ENCODE measurements at regions not wholly inside any gene's neighbourhood (a gene's known extent, or its start where the extent isn't known, plus 50 kb on each side); places are given as distances from the start of the nearest gene placed in this dataset.
"Not testable (repeated sequence)": the region's sequence is repeated elsewhere in the genome, so short reads cannot be mapped to it uniquely, and the experiment has no call there.

- DNase-seq, result no peak
- no peaks in the 10 kb centered on the region for H3K27me3 Mint-ChIP-seq
- no peak overlapping the region for H3K27ac Mint-ChIP-seq
- no peak overlapping the region for H3K4me3 Mint-ChIP-seq
- no peaks in the 10 kb centered on the region for H3K9me3 Mint-ChIP-seq
- no peaks in the 10 kb centered on the region for H3K36me3 Mint-ChIP-seq (ENCODE audit: low read depth)
- peaks cover 25% of the 10 kb centered on the region for H3K4me1 Mint-ChIP-seq (ENCODE audit: low read depth)
Observed at GRCh38 chr1:199029855-199030254, 391.0 kb downstream of the PTPRC start.

- peaks cover 27% of the 10 kb centered on the region for H3K4me1 Mint-ChIP-seq (ENCODE audit: low read depth)
- not testable (repeated sequence) for H3K9me3 Mint-ChIP-seq; H3K27me3 Mint-ChIP-seq; DNase-seq; H3K4me3 Mint-ChIP-seq; H3K36me3 Mint-ChIP-seq (ENCODE audit: low read depth); H3K27ac Mint-ChIP-seq
Observed at GRCh38 chr1:199030541-199030940, 391.7 kb downstream of the PTPRC start.

DNA sequence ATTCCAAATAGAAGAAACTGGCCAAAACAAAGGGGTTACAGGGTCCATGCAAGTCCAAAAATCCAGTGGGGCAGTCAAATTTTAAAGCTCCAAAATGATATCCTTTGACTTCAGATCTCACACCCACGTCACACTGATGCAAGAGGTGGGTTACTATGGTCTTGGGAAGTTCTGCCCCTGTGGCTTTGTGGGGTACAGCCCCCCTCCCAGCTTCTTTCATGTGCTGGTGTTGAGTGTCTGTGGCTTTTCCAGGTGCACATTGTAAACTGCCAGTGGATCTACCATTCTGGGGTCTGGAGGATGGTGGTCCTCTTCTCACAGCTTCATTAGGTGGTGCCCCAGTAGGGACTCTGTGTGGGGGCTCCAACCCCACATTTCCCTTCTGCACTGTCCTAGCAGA lies 392.3 kb downstream of the PTPRC start:
- DNase-seq; H3K9me3 Mint-ChIP-seq; H3K36me3 Mint-ChIP-seq (ENCODE audit: low read depth); H3K27ac Mint-ChIP-seq; H3K27me3 Mint-ChIP-seq; H3K4me3 Mint-ChIP-seq: not testable (repeated sequence)
- peaks cover 27% of the 10 kb centered on the region for H3K4me1 Mint-ChIP-seq (ENCODE audit: low read depth)

GRCh38 chr1:199032479-199032878 lies 393.6 kb downstream of the PTPRC start:
- not testable (repeated sequence) for H3K4me3 Mint-ChIP-seq; DNase-seq; H3K27me3 Mint-ChIP-seq; H3K9me3 Mint-ChIP-seq; H3K36me3 Mint-ChIP-seq (ENCODE audit: low read depth); H3K27ac Mint-ChIP-seq
- peaks cover 27% of the 10 kb centered on the region for H3K4me1 Mint-ChIP-seq (ENCODE audit: low read depth)

GRCh38 chr1:199033661-199034060 lies 394.8 kb downstream of the PTPRC start:
- Mint-ChIP-seq H3K4me3 (no peak overlapping the region), H3K36me3 (ENCODE audit: low read depth) (no peaks in the 10 kb centered on the region), H3K27me3 (no peaks in the 10 kb centered on the region), H3K27ac (no peak overlapping the region), H3K9me3 (no peaks in the 10 kb centered on the region), H3K4me1 (ENCODE audit: low read depth) (peaks cover 27% of the 10 kb centered on the region)
- no peak for DNase-seq

- no peaks in the 10 kb centered on the region for H3K9me3 Mint-ChIP-seq
- H3K27me3 Mint-ChIP-seq, result no peaks in the 10 kb centered on the region
- no peaks in the 10 kb centered on the region for H3K36me3 Mint-ChIP-seq (ENCODE audit: low read depth)
- no peak overlapping the region for H3K27ac Mint-ChIP-seq
- peaks cover 35% of the 10 kb centered on the region for H3K4me1 Mint-ChIP-seq (ENCODE audit: low read depth)
- no peak overlapping the region for H3K4me3 Mint-ChIP-seq
- DNase-seq, result no peak
Observed at GRCh38 chr1:199038156-199038555, 399.3 kb downstream of the PTPRC start.

- Mint-ChIP-seq H3K27me3 (no peaks in the 10 kb centered on the region), H3K36me3 (ENCODE audit: low read depth) (no peaks in the 10 kb centered on the region), H3K9me3 (no peaks in the 10 kb centered on the region), H3K27ac (peak overlapping the region; percentile 51), H3K4me3 (no peak overlapping the region), H3K4me1 (ENCODE audit: low read depth) (peaks cover 27% of the 10 kb centered on the region)
- no peak for DNase-seq
Observed at GRCh38 chr1:199040076-199040905, 401.5 kb downstream of the PTPRC start.

- peaks cover 27% of the 10 kb centered on the region for H3K4me1 Mint-ChIP-seq (ENCODE audit: low read depth)
- H3K4me3 Mint-ChIP-seq, result peak overlapping the region; percentile 22
- no peaks in the 10 kb centered on the region for H3K9me3 Mint-ChIP-seq
- no peak for DNase-seq
- peak overlapping the region; percentile 74 for H3K27ac Mint-ChIP-seq
- H3K27me3 Mint-ChIP-seq, result no peaks in the 10 kb centered on the region
- H3K36me3 Mint-ChIP-seq (ENCODE audit: low read depth), result no peaks in the 10 kb centered on the region
Observed at GRCh38 chr1:199041173-199041914, 402.5 kb downstream of the PTPRC start.

GRCh38 chr1:199042193-199042592 lies 403.4 kb downstream of the PTPRC start:
- no peak for DNase-seq
- Mint-ChIP-seq H3K4me3 (no peak overlapping the region), H3K27ac (no peak overlapping the region), H3K9me3 (no peaks in the 10 kb centered on the region), H3K4me1 (ENCODE audit: low read depth) (peaks cover 27% of the 10 kb centered on the region), H3K36me3 (ENCODE audit: low read depth) (no peaks in the 10 kb centered on the region), H3K27me3 (no peaks in the 10 kb centered on the region)

DNA sequence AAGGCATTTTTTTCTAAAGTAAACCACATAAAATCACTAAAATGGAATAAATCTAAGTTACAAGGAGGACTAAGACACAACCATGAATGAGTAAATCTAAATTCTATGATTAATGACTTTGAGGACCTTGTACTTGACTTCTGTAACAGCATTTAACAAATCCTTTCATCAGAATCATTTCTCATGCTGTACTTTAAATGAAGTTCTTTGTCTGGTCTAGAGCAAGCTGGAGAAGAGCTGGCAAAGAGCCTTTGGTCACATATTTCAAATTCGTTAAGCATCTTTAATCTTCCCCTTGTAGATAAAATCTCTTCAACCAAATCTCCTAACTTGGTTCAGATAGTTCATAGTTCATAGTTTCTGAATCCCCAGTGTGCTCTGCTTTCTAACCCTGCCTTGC lies 405.4 kb downstream of the PTPRC start:
- peaks cover 4% of the 10 kb centered on the region for H3K36me3 Mint-ChIP-seq (ENCODE audit: low read depth)
- no peak overlapping the region for H3K27ac Mint-ChIP-seq
- peaks cover 27% of the 10 kb centered on the region for H3K4me1 Mint-ChIP-seq (ENCODE audit: low read depth)
- DNase-seq, result no peak
- H3K4me3 Mint-ChIP-seq, result no peak overlapping the region
- peaks cover 18% of the 10 kb centered on the region for H3K9me3 Mint-ChIP-seq
- H3K27me3 Mint-ChIP-seq, result no peaks in the 10 kb centered on the region

- Mint-ChIP-seq H3K36me3 (ENCODE audit: low read depth) (peaks cover 6% of the 10 kb centered on the region), H3K27ac (no peak overlapping the region), H3K9me3 (peaks cover 38% of the 10 kb centered on the region), H3K4me3 (no peak overlapping the region), H3K27me3 (no peaks in the 10 kb centered on the region), H3K4me1 (ENCODE audit: low read depth) (peaks cover 9% of the 10 kb centered on the region)
- no peak for DNase-seq
Observed at GRCh38 chr1:199046618-199047017, 407.8 kb downstream of the PTPRC start.

DNA sequence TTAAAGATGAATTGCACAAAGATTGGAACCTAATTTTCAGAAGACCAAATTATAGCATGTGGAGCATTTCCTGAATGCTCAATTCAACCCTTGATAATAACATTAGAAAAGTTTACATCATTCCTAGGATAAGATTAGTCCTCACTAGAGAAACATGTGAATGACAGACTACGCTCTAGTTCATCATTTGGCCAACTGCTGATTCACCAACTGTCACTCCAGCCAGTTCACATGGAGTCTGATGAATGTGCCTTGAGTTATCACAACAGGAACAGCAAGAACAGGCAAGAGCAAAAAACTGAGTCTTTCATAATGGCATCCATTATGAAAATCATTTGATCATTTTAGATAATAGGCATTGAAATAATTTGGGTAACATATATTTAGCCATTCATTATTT lies 415.9 kb downstream of the PTPRC start:
- DNase-seq, result no peak
- Mint-ChIP-seq H3K4me3 (no peak overlapping the region), H3K27me3 (no peaks in the 10 kb centered on the region), H3K4me1 (ENCODE audit: low read depth) (peaks cover 3% of the 10 kb centered on the region), H3K9me3 (peaks cover 16% of the 10 kb centered on the region), H3K36me3 (ENCODE audit: low read depth) (no peaks in the 10 kb centered on the region), H3K27ac (no peak overlapping the region)

- Mint-ChIP-seq H3K9me3 (no peaks in the 10 kb centered on the region), H3K27me3 (no peaks in the 10 kb centered on the region), H3K4me1 (ENCODE audit: low read depth) (peaks cover 3% of the 10 kb centered on the region), H3K27ac (no peak overlapping the region), H3K4me3 (no peak overlapping the region), H3K36me3 (ENCODE audit: low read depth) (no peaks in the 10 kb centered on the region)
- DNase-seq, result no peak
Observed at GRCh38 chr1:199057322-199057721, 418.5 kb downstream of the PTPRC start.

DNA sequence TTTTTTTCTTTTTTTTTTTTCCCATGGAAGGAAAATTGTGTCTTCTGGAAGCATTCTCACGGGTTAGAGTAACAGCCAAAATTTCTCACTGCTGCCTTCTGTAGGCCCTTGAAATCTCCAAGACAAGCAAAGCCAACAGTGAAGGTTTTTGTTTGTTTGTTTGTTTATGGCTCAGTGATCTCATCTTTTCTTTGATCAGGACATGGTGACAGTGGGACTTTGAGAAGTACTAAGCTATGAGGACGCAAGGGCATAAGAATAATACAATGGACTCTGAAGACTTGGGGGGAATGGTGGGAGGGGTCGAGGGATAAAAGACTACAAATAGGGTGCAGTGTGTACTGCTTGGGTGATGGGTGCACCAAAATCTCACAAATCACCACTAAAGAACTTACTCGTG lies 419.4 kb downstream of the PTPRC start:
- Mint-ChIP-seq H3K27me3 (no peaks in the 10 kb centered on the region), H3K27ac (no peak overlapping the region), H3K4me1 (ENCODE audit: low read depth) (peaks cover 3% of the 10 kb centered on the region), H3K4me3 (no peak overlapping the region), H3K9me3 (no peaks in the 10 kb centered on the region), H3K36me3 (ENCODE audit: low read depth) (no peaks in the 10 kb centered on the region)
- no peak for DNase-seq

- H3K4me1 Mint-ChIP-seq (ENCODE audit: low read depth), result peaks cover 7% of the 10 kb centered on the region
- no peak overlapping the region for H3K4me3 Mint-ChIP-seq
- no peaks in the 10 kb centered on the region for H3K9me3 Mint-ChIP-seq
- no peaks in the 10 kb centered on the region for H3K27me3 Mint-ChIP-seq
- H3K27ac Mint-ChIP-seq, result no peak overlapping the region
- no peaks in the 10 kb centered on the region for H3K36me3 Mint-ChIP-seq (ENCODE audit: low read depth)
- no peak for DNase-seq
Observed at GRCh38 chr1:199064971-199065370, 426.1 kb downstream of the PTPRC start.

Data from activated T-cell treated with anti-CD3 and anti-CD28 coated beads, Interleukin-2, amount 50 U/mL, for 24 hours (primary cell).